PC-9 (cell line): ENCODE measurements at regions not wholly inside any gene's neighbourhood (a gene's known extent, or its start where the extent isn't known, plus 50 kb on each side); places are given as distances from the start of the nearest gene placed in this dataset.
"Not testable (repeated sequence)": the region's sequence is repeated elsewhere in the genome, so short reads cannot be mapped to it uniquely, and the experiment has no call there.

Source experiments
- BruUV-seq: library from RNA; stranded (reverse); fragments of 400-500 nt; replicated peaks from 2 replicates; lab custom pipeline; 2021; lab: Mats Ljungman, UMichigan
- CTCF ChIA-PET: fragments of 300-600 bp; sonication (Branson Sonifier 250); formaldehyde crosslinking; loops from one replicate; lab custom pipeline; 2022; ENCODE audit warnings: antibody characterized with exemption; lab: Charles Lee
- POLR2A ChIA-PET: fragments of 300-600 bp; sonication (Branson Sonifier 250); formaldehyde crosslinking; loops from one replicate; lab custom pipeline; 2022; ENCODE audit warnings: antibody characterized with exemption; ENCODE audit not compliant: unreplicated experiment; lab: Charles Lee
- DNase-seq, 2 experiments: peaks; one replicate each; pipeline versions ENCODE4 v3.0.0 to v3.0.0-alpha.2; 2015 to 2022; ENCODE audit warnings: mixed read lengths in 1 of 2
- H2AFZ ChIP-seq: fragments of 200-600 bp; sonication (generic); 2 replicates; pipeline ENCODE4 v1.8.1; 2017; ENCODE audit warnings: antibody characterized with exemption
- H3F3A ChIP-seq: fragments of 200-600 bp; sonication (generic); 2 replicates; pipeline ENCODE4 v1.8.1; 2017; ENCODE audit warnings: antibody characterized with exemption, mild to moderate bottlenecking, low read depth; ENCODE audit not compliant: insufficient read depth
- H3K27ac ChIP-seq: fragments of 200-600 bp; sonication (generic); 2 replicates; pipeline ENCODE4 v1.6.1; 2016; ENCODE audit warnings: mixed run types
- H3K27me3 ChIP-seq: fragments of 200-600 bp; sonication (generic); 2 replicates; pipeline ENCODE4 v1.6.1; 2016; ENCODE audit warnings: low read depth, mixed run types; ENCODE audit not compliant: insufficient read depth
- H3K36me3 ChIP-seq: fragments of 200-600 bp; sonication (generic); 2 replicates; pipeline ENCODE4 v1.6.1; 2016; ENCODE audit warnings: low read depth, mixed run types
- H3K4me1 ChIP-seq: fragments of 200-600 bp; sonication (generic); replicated peaks from 2 replicates; pipeline ENCODE4 v1.6.1; 2016; ENCODE audit warnings: mixed run types; ENCODE audit not compliant: insufficient read depth
- H3K4me2 ChIP-seq: fragments of 200-600 bp; sonication (generic); 2 replicates; pipeline ENCODE4 v1.6.1; 2017; ENCODE audit warnings: mixed run types
- H3K4me3 ChIP-seq: fragments of 200-600 bp; sonication (generic); 2 replicates; pipeline ENCODE4 v1.6.1; 2016; ENCODE audit warnings: mixed run types
- H3K79me2 ChIP-seq: fragments of 200-600 bp; sonication (generic); 2 replicates; pipeline ENCODE4 v1.6.1; 2017; ENCODE audit warnings: low read depth, mixed run types
- H3K9me2 ChIP-seq: fragments of 200-600 bp; sonication (generic); 2 replicates; pipeline ENCODE4 v1.8.1; 2017; ENCODE audit warnings: mild to moderate bottlenecking; ENCODE audit not compliant: insufficient read depth
- H3K9me3 ChIP-seq: fragments of 200-600 bp; sonication (generic); 2 replicates; pipeline ENCODE4 v1.8.1; 2016; ENCODE audit warnings: low read depth; ENCODE audit not compliant: insufficient read depth
- H4K20me1 ChIP-seq: fragments of 200-600 bp; sonication (generic); 2 replicates; pipeline ENCODE4 v1.8.1; 2017; ENCODE audit not compliant: insufficient read depth
- EZH2 ChIP-seq: fragments of 200-600 bp; sonication (generic); IDR thresholded peaks from 2 replicates; pipeline ENCODE4 v1.8.0; 2017; ENCODE audit warnings: antibody characterized with exemption, low read depth
- intact Hi-C: fragments of 100-400 bp; cut with micrococcal nuclease; formaldehyde crosslinking; loops from one replicate; pipeline ENCODE4 v1.10.0; 2022; ENCODE audit not compliant: unreplicated experiment
- TF ChIP-seq, protein P1 (sequence below): fragments of 200-600 bp; sonication (generic); conservative IDR thresholded peaks from 2 replicates; pipeline ENCODE4 v1.6.1; 2017; ENCODE audit warnings: mixed run types, antibody characterized with exemption, mild to moderate bottlenecking, moderate library complexity

GRCh38 chr18:56423626-56424025 lies 214.8 kb downstream of the TXNL1 start:
- H3F3A ChIP-seq, result peaks cover 3% of the 10 kb centered on the region; the same call in 1 of the 2 replicates
- peaks cover 16% of the 10 kb centered on the region; the same call in 1 of the 2 replicates for H3K9me3 ChIP-seq
- no peak overlapping the region for H2AFZ ChIP-seq
- H3K79me2 ChIP-seq, result no peaks in the 10 kb centered on the region
- ChIA-PET POLR2A (no interaction called here), CTCF (no interaction called here)
- no peaks in the 10 kb centered on the region for H4K20me1 ChIP-seq
- DNase-seq, result no peak
- no peaks in the 10 kb centered on the region for H3K9me2 ChIP-seq
- no peaks in the 10 kb centered on the region for H3K27me3 ChIP-seq
- no TSS peak for BruUV-seq
- no peak overlapping the region for H3K4me2 ChIP-seq
- H3K27ac ChIP-seq, result no peak overlapping the region
- H3K4me3 ChIP-seq, result no peak overlapping the region
- no peaks in the 10 kb centered on the region for H3K36me3 ChIP-seq
- TF ChIP-seq, protein P1, sequence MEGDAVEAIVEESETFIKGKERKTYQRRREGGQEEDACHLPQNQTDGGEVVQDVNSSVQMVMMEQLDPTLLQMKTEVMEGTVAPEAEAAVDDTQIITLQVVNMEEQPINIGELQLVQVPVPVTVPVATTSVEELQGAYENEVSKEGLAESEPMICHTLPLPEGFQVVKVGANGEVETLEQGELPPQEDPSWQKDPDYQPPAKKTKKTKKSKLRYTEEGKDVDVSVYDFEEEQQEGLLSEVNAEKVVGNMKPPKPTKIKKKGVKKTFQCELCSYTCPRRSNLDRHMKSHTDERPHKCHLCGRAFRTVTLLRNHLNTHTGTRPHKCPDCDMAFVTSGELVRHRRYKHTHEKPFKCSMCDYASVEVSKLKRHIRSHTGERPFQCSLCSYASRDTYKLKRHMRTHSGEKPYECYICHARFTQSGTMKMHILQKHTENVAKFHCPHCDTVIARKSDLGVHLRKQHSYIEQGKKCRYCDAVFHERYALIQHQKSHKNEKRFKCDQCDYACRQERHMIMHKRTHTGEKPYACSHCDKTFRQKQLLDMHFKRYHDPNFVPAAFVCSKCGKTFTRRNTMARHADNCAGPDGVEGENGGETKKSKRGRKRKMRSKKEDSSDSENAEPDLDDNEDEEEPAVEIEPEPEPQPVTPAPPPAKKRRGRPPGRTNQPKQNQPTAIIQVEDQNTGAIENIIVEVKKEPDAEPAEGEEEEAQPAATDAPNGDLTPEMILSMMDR, result no peak
- TF ChIP-seq EZH2, result no peak
- no peaks in the 10 kb centered on the region for H3K4me1 ChIP-seq
- intact Hi-C loops, result no loop called here

GRCh38 chr18:56421647-56422046 lies 216.7 kb downstream of the TXNL1 start:
- H3K27ac ChIP-seq, result no peak overlapping the region
- H3K36me3 ChIP-seq, result no peaks in the 10 kb centered on the region
- H3K27me3 ChIP-seq, result no peaks in the 10 kb centered on the region
- no peak overlapping the region for H3K4me2 ChIP-seq
- ChIA-PET CTCF (no interaction called here), POLR2A (no interaction called here)
- H3K4me3 ChIP-seq, result no peak overlapping the region
- H3K4me1 ChIP-seq, result no peaks in the 10 kb centered on the region
- H4K20me1 ChIP-seq, result no peaks in the 10 kb centered on the region
- 0 out of 2 replicates have a peak, but pooled peaks cover under 1% of the 10 kb centered on the region for H3K9me3 ChIP-seq
- no peaks in the 10 kb centered on the region for H3K9me2 ChIP-seq
- intact Hi-C loops, result no loop called here
- no peak for DNase-seq
- no peak for TF ChIP-seq EZH2
- TF ChIP-seq, protein P1, result no peak
- no peaks in the 10 kb centered on the region for H3K79me2 ChIP-seq
- H2AFZ ChIP-seq, result no peak overlapping the region
- no TSS peak for BruUV-seq
- H3F3A ChIP-seq, result peaks cover 3% of the 10 kb centered on the region; the same call in 1 of the 2 replicates

DNA sequence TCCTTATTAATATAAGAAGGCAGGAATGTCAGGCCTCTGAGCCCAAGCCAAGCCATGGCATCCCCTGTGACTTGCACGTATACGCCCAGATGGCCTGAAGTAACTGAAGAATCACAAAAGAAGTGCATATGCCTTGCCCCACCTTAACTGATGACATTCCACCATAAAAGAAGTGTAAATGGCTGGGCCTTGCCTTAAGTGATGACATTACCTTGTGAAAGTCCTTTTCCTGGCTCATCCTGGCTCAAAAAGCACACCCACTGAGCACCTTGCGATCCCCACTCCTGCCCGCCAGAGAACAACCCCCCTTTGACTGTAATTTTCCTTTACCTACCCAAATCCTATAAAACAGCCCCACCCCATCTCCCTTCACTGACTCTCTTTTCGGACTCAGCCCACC lies 217.5 kb downstream of the TXNL1 start:
- H3K27ac ChIP-seq, H3K4me2 ChIP-seq, H3K4me3 ChIP-seq, H2AFZ ChIP-seq, H4K20me1 ChIP-seq, BruUV-seq, H3K36me3 ChIP-seq, H3K4me1 ChIP-seq, POLR2A ChIA-PET, H3K9me2 ChIP-seq, H3F3A ChIP-seq, H3K27me3 ChIP-seq, CTCF ChIA-PET, DNase-seq, intact Hi-C loops, H3K9me3 ChIP-seq, H3K79me2 ChIP-seq: not testable (repeated sequence)

GRCh38 chr18:56414357-56414756 lies 224.0 kb downstream of the TXNL1 start:
- no peaks in the 10 kb centered on the region for H3F3A ChIP-seq
- intact Hi-C loops, result no loop called here
- ChIA-PET POLR2A (no interaction called here), CTCF (no interaction called here)
- no TSS peak for BruUV-seq
- no peak overlapping the region for H3K4me3 ChIP-seq
- H3K27ac ChIP-seq, result no peak overlapping the region
- H3K9me3 ChIP-seq, result peaks cover 5% of the 10 kb centered on the region; the same call in 1 of the 2 replicates
- TF ChIP-seq EZH2, result no peak
- TF ChIP-seq, protein P1, result no peak
- H3K4me2 ChIP-seq, result no peak overlapping the region
- no peaks in the 10 kb centered on the region for H3K27me3 ChIP-seq
- no peaks in the 10 kb centered on the region for H3K4me1 ChIP-seq
- no peaks in the 10 kb centered on the region for H3K79me2 ChIP-seq
- no peaks in the 10 kb centered on the region for H3K9me2 ChIP-seq
- H4K20me1 ChIP-seq, result no peaks in the 10 kb centered on the region
- no peak overlapping the region for H2AFZ ChIP-seq
- no peak for DNase-seq
- H3K36me3 ChIP-seq, result no peaks in the 10 kb centered on the region
